H1 (cell line): ENCODE measurements at regions not wholly inside any gene's neighbourhood (a gene's known extent, or its start where the extent isn't known, plus 50 kb on each side); places are given as distances from the start of the nearest gene placed in this dataset.

Experiments used
- CTCF ChIA-PET: fragments of 300-600 bp; sonication (Branson Sonifier 250); formaldehyde crosslinking; loops from one replicate; lab custom pipeline; 2021; ENCODE audit not compliant: partially characterized antibody; lab: Charles Lee
- POLR2A ChIA-PET: fragments of 300-600 bp; sonication (Branson Sonifier 250); formaldehyde crosslinking; loops from one replicate; lab custom pipeline; 2021; ENCODE audit warnings: inconsistent platforms; ENCODE audit not compliant: partially characterized antibody; lab: Charles Lee
- DNase-seq, 2 experiments: peaks; one replicate each; pipeline versions ENCODE4 v3.0.0 to v3.0.0-alpha.2; 2010 to 2022; ENCODE audit warnings: low spot score in 2 of 2, low read depth in 1 of 2, mixed read lengths in 1 of 2
- FAIRE-seq: peaks from 2 replicates; lab custom pipeline; 2011; peaks lifted over from hg19 to GRCh38; lab: Jason Lieb, UNC
- H2AFZ ChIP-seq: 2 replicates; pipeline ENCODE4 v1.8.1; 2012; ENCODE audit warnings: low read length, inconsistent platforms
- H2AK5ac ChIP-seq: 2 replicates; pipeline ENCODE4 v1.6.1; 2013; ENCODE audit warnings: low read depth, low read length
- H2BK120ac ChIP-seq: replicated peaks from 2 replicates; pipeline ENCODE3; 2013; ENCODE audit warnings: low read depth, low read length, inconsistent platforms
- H2BK12ac ChIP-seq: 2 replicates; pipeline ENCODE4 v1.6.1; 2013; ENCODE audit warnings: low read depth, low read length
- H2BK15ac ChIP-seq: 2 replicates; pipeline ENCODE4 v1.6.1; 2013; ENCODE audit warnings: low read length
- H2BK20ac ChIP-seq: 2 replicates; pipeline ENCODE4 v1.6.1; 2013; ENCODE audit warnings: low read length
- H2BK5ac ChIP-seq: 2 replicates; pipeline ENCODE4 v1.6.1; 2013; ENCODE audit warnings: low read depth, low read length
- H3K14ac ChIP-seq: 2 replicates; pipeline ENCODE4 v1.6.1; 2013; ENCODE audit warnings: inconsistent platforms; ENCODE audit not compliant: insufficient read length
- H3K18ac ChIP-seq: 2 replicates; pipeline ENCODE4 v1.6.1; 2013; ENCODE audit warnings: low read length; ENCODE audit errors: extremely low read depth
- H3K23ac ChIP-seq: 2 replicates; pipeline ENCODE4 v1.6.1; 2013; ENCODE audit warnings: inconsistent platforms; ENCODE audit not compliant: insufficient read length
- H3K23me2 ChIP-seq: 2 replicates; pipeline ENCODE4 v1.6.1; 2013; ENCODE audit warnings: low read depth, low read length
- H3K27ac ChIP-seq: 2 replicates; pipeline ENCODE4 v1.6.1; 2011; ENCODE audit warnings: low read depth, low read length, inconsistent platforms
- H3K27me3 ChIP-seq, 4 experiments: replicated peaks in 1 of 4; 1 replicate in 1 of 4; 2 replicates in 3 of 4; pipeline versions ENCODE4 v1.6.1 to v1.8.1; 2011 to 2013; ENCODE audit warnings: low read length in 3 of 4, mild to moderate bottlenecking in 3 of 4, inconsistent platforms in 2 of 4, mixed read lengths in 2 of 4, moderate library complexity in 1 of 4; ENCODE audit not compliant: control insufficient read depth in 3 of 4, insufficient read depth in 3 of 4; ENCODE audit errors: extremely low read depth in 1 of 4
- H3K36me3 ChIP-seq, 4 experiments: 2 replicates each; pipeline versions ENCODE4 v1.6.1 to v1.8.1; 2011 to 2013; ENCODE audit warnings: mild to moderate bottlenecking in 4 of 4, low read length in 3 of 4, moderate library complexity in 2 of 4, control low read depth in 1 of 4, inconsistent platforms in 1 of 4; ENCODE audit not compliant: insufficient read depth in 4 of 4, control insufficient read depth in 2 of 4
- H3K4ac ChIP-seq: replicated peaks from 2 replicates; pipeline ENCODE3; 2013; ENCODE audit warnings: low read length, low read depth, mixed read lengths, inconsistent platforms; ENCODE audit not compliant: insufficient read length
- H3K4me1 ChIP-seq, 4 experiments: replicated peaks in 1 of 4; 1 replicate in 1 of 4; 2 replicates in 3 of 4; pipeline versions ENCODE4 v1.6.1 to v1.8.1; 2011 to 2013; ENCODE audit warnings: low read length in 3 of 4, inconsistent platforms in 2 of 4, mixed read lengths in 1 of 4; ENCODE audit not compliant: insufficient read depth in 4 of 4, control insufficient read depth in 3 of 4
- H3K4me2 ChIP-seq, 2 experiments: 2 replicates each; pipeline versions ENCODE4 v1.6.1 to v1.8.1; 2011 to 2013; ENCODE audit warnings: low read depth in 2 of 2, low read length in 2 of 2, control low read depth in 1 of 2, inconsistent platforms in 1 of 2, mild to moderate bottlenecking in 1 of 2; ENCODE audit not compliant: insufficient read depth in 1 of 2
- H3K4me3 ChIP-seq, 4 experiments: fragments of 200-600, 300-600 bp in 1 of 4; sonication (generic), shearing (Covaris generic), sonication (Bioruptor Twin) in 1 of 4; 2 replicates each; pipeline versions ENCODE4 v1.5.1 to v1.8.1; 2011 to 2016; ENCODE audit warnings: low read length in 4 of 4, low read depth in 3 of 4, control low read depth in 2 of 4, inconsistent platforms in 2 of 4, mild to moderate bottlenecking in 2 of 4, mixed read lengths in 1 of 4, moderate library complexity in 1 of 4; ENCODE audit not compliant: insufficient read depth in 2 of 4; ENCODE audit errors: extremely low read depth in 1 of 4
- H3K56ac ChIP-seq: replicated peaks from 2 replicates; pipeline ENCODE3; 2013; ENCODE audit warnings: low read depth, mild to moderate bottlenecking, mixed read lengths, low read length, inconsistent platforms; ENCODE audit not compliant: insufficient read length
- H3K79me1 ChIP-seq: 2 replicates; pipeline ENCODE4 v1.6.1; 2013; ENCODE audit warnings: low read depth, low read length, control low read depth
- H3K79me2 ChIP-seq, 2 experiments: 2 replicates each; pipeline versions ENCODE4 v1.6.1 to v1.8.1; 2012 to 2013; ENCODE audit warnings: low read length in 2 of 2, mild to moderate bottlenecking in 2 of 2, inconsistent platforms in 1 of 2; ENCODE audit not compliant: insufficient read depth in 2 of 2, control insufficient read depth in 1 of 2
- H3K9ac ChIP-seq, 4 experiments: replicated peaks in 1 of 4; 1 replicate in 1 of 4; 2 replicates in 3 of 4; pipeline versions ENCODE4 v1.6.1 to v1.8.1; 2011 to 2013; ENCODE audit warnings: low read depth in 3 of 4, low read length in 3 of 4, control low read depth in 2 of 4, mild to moderate bottlenecking in 2 of 4, moderate library complexity in 2 of 4, inconsistent platforms in 1 of 4; ENCODE audit errors: extremely low read depth in 1 of 4
- H3K9me3 ChIP-seq, 2 experiments: 2 replicates each; pipeline versions ENCODE4 v1.6.1 to v1.8.1; 2012 to 2013; ENCODE audit warnings: mild to moderate bottlenecking in 2 of 2, moderate library complexity in 2 of 2, control low read depth in 1 of 2, inconsistent platforms in 1 of 2, low read depth in 1 of 2, low read length in 1 of 2, mixed read lengths in 1 of 2; ENCODE audit not compliant: insufficient read depth in 2 of 2
- H4K20me1 ChIP-seq, 2 experiments: replicated peaks in 1 of 2; 2 replicates each; pipeline versions ENCODE3 to v1.8.1; 2011 to 2013; ENCODE audit warnings: inconsistent platforms in 2 of 2, low read length in 2 of 2, mild to moderate bottlenecking in 1 of 2; ENCODE audit not compliant: insufficient read depth in 2 of 2, control insufficient read depth in 1 of 2
- H4K5ac ChIP-seq: 2 replicates; pipeline ENCODE4 v1.6.1; 2013; ENCODE audit warnings: low read length, low read depth, mixed read lengths, inconsistent platforms; ENCODE audit not compliant: insufficient read length
- H4K8ac ChIP-seq: 2 replicates; pipeline ENCODE4 v1.8.0; 2013; ENCODE audit warnings: mild to moderate bottlenecking, moderate library complexity, low read length, inconsistent platforms; ENCODE audit not compliant: insufficient read depth; ENCODE audit errors: extremely low read depth
- H4K91ac ChIP-seq: replicated peaks from 2 replicates; pipeline ENCODE3; 2013; ENCODE audit warnings: low read length, mixed read lengths, inconsistent platforms; ENCODE audit not compliant: insufficient read length
- BCL11A ChIP-seq, 2 experiments: IDR thresholded peaks; one replicate each; pipeline ENCODE4 v1.6.1; 2011; ENCODE audit warnings: low read depth in 2 of 2, low read length in 2 of 2, mild to moderate bottlenecking in 2 of 2
- EP300 ChIP-seq, 2 experiments: IDR thresholded peaks; 1 replicate in 1 of 2; 2 replicates in 1 of 2; pipeline ENCODE4 v1.6.1; 2011 to 2012; ENCODE audit warnings: low read depth in 2 of 2, low read length in 2 of 2, mild to moderate bottlenecking in 2 of 2, borderline replicate concordance in 1 of 2, inconsistent platforms in 1 of 2, moderate library complexity in 1 of 2
- KDM4A ChIP-seq: IDR thresholded peaks from one replicate; pipeline ENCODE4 v1.7.1; 2012; ENCODE audit warnings: low read depth, mild to moderate bottlenecking, moderate library complexity, low read length, inconsistent platforms; ENCODE audit not compliant: severe bottlenecking
- KDM5A ChIP-seq: fragments of 200-600 bp; IDR thresholded peaks from 2 replicates; pipeline ENCODE4 v1.7.1; 2012; ENCODE audit warnings: mild to moderate bottlenecking, low read length, inconsistent platforms, mixed read lengths
- NANOG ChIP-seq: IDR thresholded peaks from 2 replicates; pipeline ENCODE4 v1.6.1; 2011; ENCODE audit warnings: low read length, low read depth, mild to moderate bottlenecking, inconsistent platforms; ENCODE audit not compliant: insufficient read depth, poor library complexity, severe bottlenecking
- PHF8 ChIP-seq: fragments of 200-600 bp; sonication (generic); conservative IDR thresholded peaks from 2 replicates; pipeline ENCODE4 v1.7.1; 2012; ENCODE audit warnings: low read depth, mild to moderate bottlenecking, inconsistent platforms, low read length, moderate library complexity
- RFX5 ChIP-seq: IDR thresholded peaks from 2 replicates; pipeline ENCODE4 v1.6.1; 2011; ENCODE audit warnings: low read depth, low read length, improper control_type of control experiment, borderline replicate concordance
- RNF2 ChIP-seq: fragments of 200-900, 300-1000 bp; sonication (generic); IDR thresholded peaks from 2 replicates; pipeline ENCODE4 v1.7.1; 2016; ENCODE audit warnings: borderline replicate concordance, low read depth, mild to moderate bottlenecking, antibody characterized with exemption, low read length; ENCODE audit not compliant: poor library complexity, severe bottlenecking; ENCODE audit errors: missing control alignments
- TAF1 ChIP-seq: IDR thresholded peaks from 2 replicates; pipeline ENCODE4 v1.6.1; 2011; ENCODE audit warnings: mild to moderate bottlenecking, low read depth, low read length
- USF2 ChIP-seq: IDR thresholded peaks from 2 replicates; pipeline ENCODE4 v1.6.1; 2011; ENCODE audit warnings: low read length, improper control_type of control experiment
- YY1 ChIP-seq: IDR thresholded peaks from 2 replicates; pipeline ENCODE4 v1.6.1; 2011; ENCODE audit warnings: low read depth, mild to moderate bottlenecking, low read length
- WGBS, 2 experiments: shearing (Covaris generic) in 1 of 2; methylation state at CpG; one replicate each; pipeline versions ENCODE4 v1.1.6 to v1.1.7; 2013 to 2015; ENCODE audit warnings: low lambda C conversion rate in 2 of 2, mixed read lengths in 2 of 2, inconsistent platforms in 1 of 2, low coverage in 1 of 2, missing lambda C conversion rate in 1 of 2; ENCODE audit not compliant: insufficient replicate concordance in 2 of 2, insufficient coverage in 1 of 2, insufficient read length in 1 of 2; ENCODE audit errors: extremely low coverage in 1 of 2, missing lambda C conversion rate in 1 of 2; 5-methylcytosine and 5-hydroxymethylcytosine counted together

- no peak for FAIRE-seq
- Histone ChIP-seq H3K4ac (no peak overlapping the region), H2BK120ac (no peak overlapping the region), H4K5ac (no peak overlapping the region), H2BK5ac (no peak overlapping the region), H3K36me3 (no peaks in the 10 kb centered on the region), H4K20me1 (no peaks in the 10 kb centered on the region), H2BK20ac (no peak overlapping the region), H3K27ac (no peak overlapping the region), H3K14ac (no peak overlapping the region), H3K23ac (no peak overlapping the region), H2AK5ac (no peak overlapping the region), H3K4me2 (no peak overlapping the region), H3K4me3 (no peak overlapping the region), H3K27me3 (no peaks in the 10 kb centered on the region), H3K56ac (no peak overlapping the region), H3K18ac (no peak overlapping the region), H3K79me2 (no peaks in the 10 kb centered on the region), H3K9me3 (no peaks in the 10 kb centered on the region), H2BK15ac (no peak overlapping the region), H3K79me1 (no peaks in the 10 kb centered on the region), H2AFZ (no peak overlapping the region), H4K8ac (no peak overlapping the region), H4K91ac (no peak overlapping the region), H3K23me2 (peaks cover 1% of the 10 kb centered on the region; the same call in 1 of the 2 replicates), H3K4me1 (peaks cover 0 to 4% (median under 1%) of the 10 kb centered on the region in 4 experiments; a peak in 3 of 7 replicates), H2BK12ac (no peak overlapping the region), H3K9ac (no peak overlapping the region)
- POLR2A ChIA-PET: no interaction called here
- DNase-seq: no peak
- 84% methylated on average over 7 of the region's 7 CpGs; no CpG with 5 or more reads in 1 of the 2 experiments for WGBS, 2 experiments
- CTCF ChIA-PET: no interaction called here
- TF ChIP-seq KDM5A (no peak), USF2 (no peak), RNF2 (no peak), NANOG (no peak), EP300 (IDR thresholded peaks at IDR 0.05; ENCODE audit: borderline replicate concordance in 1 of 2, low read depth in 2 of 2, low read length in 2 of 2) (no peak), BCL11A (IDR thresholded peaks at IDR 0.05; ENCODE audit: low read depth in 2 of 2, low read length in 2 of 2) (no peak), TAF1 (no peak), PHF8 (no peak), YY1 (no peak), RFX5 (no peak), KDM4A (no peak)
Measured at GRCh38 chr18:22102953-22103646, 66.3 kb upstream of the GATA6 start.
